ENCODE measurements at regions not wholly inside any gene's neighbourhood (a gene's known extent, or its start where the extent isn't known, plus 50 kb on each side); places are given as distances from the start of the nearest gene placed in this dataset.

- no peak for DNase-seq (ENCODE audit: low spot score)
Observed at GRCh38 chr4:31283679-31284078, 563.5 kb downstream of the PCDH7 start.

GRCh38 chr4:31290836-31291235, 570.7 kb downstream of the PCDH7 start:
- no peak for DNase-seq (ENCODE audit: low spot score)

GRCh38 chr4:31291238-31291637, 571.1 kb downstream of the PCDH7 start:
- DNase-seq (ENCODE audit: low spot score) = no peak

GRCh38 chr4:31294655-31295480, 574.7 kb downstream of the PCDH7 start:
- DNase-seq (ENCODE audit: low spot score) = no peak

GRCh38 chr4:31298737-31299136, 578.6 kb downstream of the PCDH7 start:
- DNase-seq (ENCODE audit: low spot score) = no peak

- DNase-seq (ENCODE audit: low spot score) = no peak
Observed at GRCh38 chr4:31307029-31307428, 586.9 kb downstream of the PCDH7 start.

- no peak for DNase-seq (ENCODE audit: low spot score)
Observed at GRCh38 chr4:31324814-31325213, 604.6 kb downstream of the PCDH7 start.

GRCh38 chr4:31325300-31325699, 605.1 kb downstream of the PCDH7 start:
- DNase-seq (ENCODE audit: low spot score) = no peak

GRCh38 chr4:31327031-31327430, 606.9 kb downstream of the PCDH7 start:
- DNase-seq (ENCODE audit: low spot score) = no peak

GRCh38 chr4:31328932-31329331, 608.8 kb downstream of the PCDH7 start:
- no peak for DNase-seq (ENCODE audit: low spot score)

GRCh38 chr4:31334086-31334910, 614.1 kb downstream of the PCDH7 start:
- no peak for DNase-seq (ENCODE audit: low spot score)

GRCh38 chr4:31338000-31338399, 617.8 kb downstream of the PCDH7 start:
- DNase-seq (ENCODE audit: low spot score) = no peak

- no peak for DNase-seq (ENCODE audit: low spot score)
Observed at GRCh38 chr4:31341601-31342359, 621.6 kb downstream of the PCDH7 start.

- no peak for DNase-seq (ENCODE audit: low spot score)
Observed at GRCh38 chr4:31343061-31343460, 622.9 kb downstream of the PCDH7 start.

- no peak for DNase-seq (ENCODE audit: low spot score)
Observed at GRCh38 chr4:31349907-31350306, 629.7 kb downstream of the PCDH7 start.

GRCh38 chr4:31351695-31352094, 631.5 kb downstream of the PCDH7 start:
- DNase-seq (ENCODE audit: low spot score) = no peak

- DNase-seq (ENCODE audit: low spot score) = no peak
Observed at GRCh38 chr4:31356839-31357238, 636.7 kb downstream of the PCDH7 start.

- DNase-seq (ENCODE audit: low spot score) = no peak
Observed at GRCh38 chr4:31360786-31361185, 640.6 kb downstream of the PCDH7 start.

GRCh38 chr4:31362756-31363155, 642.6 kb downstream of the PCDH7 start:
- no peak for DNase-seq (ENCODE audit: low spot score)

- DNase-seq (ENCODE audit: low spot score) = no peak
Observed at GRCh38 chr4:31365006-31365690, 645.0 kb downstream of the PCDH7 start.

GRCh38 chr4:31366041-31366440, 645.9 kb downstream of the PCDH7 start:
- DNase-seq (ENCODE audit: low spot score) = no peak
